GM19099 (cell line): ENCODE measurements at regions not wholly inside any gene's neighbourhood (a gene's known extent, or its start where the extent isn't known, plus 50 kb on each side); places are given as distances from the start of the nearest gene placed in this dataset.

Source experiments
- POLR2A ChIP-seq: IDR thresholded peaks from 3 replicates; pipeline ENCODE4 v1.6.1; 2011; ENCODE audit warnings: low read depth; ENCODE audit not compliant: insufficient read length; ENCODE audit errors: extremely low read depth

DNA sequence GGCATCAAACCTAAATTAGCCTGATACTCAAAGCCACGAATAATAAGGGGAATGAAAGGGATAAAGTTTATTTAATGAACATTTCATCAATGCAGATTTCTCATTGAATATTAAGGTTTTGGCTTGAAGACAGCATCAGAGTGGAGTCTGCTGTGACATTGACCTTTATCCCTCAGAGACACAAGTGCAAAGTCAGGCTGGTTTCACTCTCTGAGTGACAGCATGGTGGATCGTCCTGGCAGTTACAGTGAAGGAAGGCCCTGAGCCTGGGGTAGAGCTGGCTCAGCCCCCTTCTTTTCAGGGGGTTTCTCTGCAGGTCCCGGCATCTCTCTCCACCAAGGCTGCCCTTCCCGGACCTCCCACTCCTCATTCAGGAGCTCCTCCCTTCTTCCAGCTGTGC is 503.1 kb downstream of the PREX1 start:
- no peak for TF ChIP-seq POLR2A

DNA sequence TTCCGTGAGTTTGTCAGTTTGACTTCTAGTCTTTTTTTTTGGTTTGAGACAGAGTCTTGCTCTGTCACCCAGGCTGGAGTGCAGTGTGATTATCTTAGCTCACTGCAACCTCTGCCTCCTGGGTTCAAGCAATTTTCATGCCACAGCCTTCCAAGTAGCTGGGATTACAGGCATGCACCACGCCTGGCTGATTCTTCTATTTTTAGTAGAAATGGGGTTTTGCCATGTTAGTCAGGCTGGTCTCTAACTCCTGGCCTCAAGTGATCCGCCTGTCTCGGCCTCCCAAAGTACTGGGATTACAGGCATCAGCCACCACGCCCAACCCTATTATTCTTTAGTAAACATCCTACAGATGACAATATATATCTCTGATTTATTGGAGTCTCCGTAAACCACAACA is 506.5 kb downstream of the PREX1 start:
- no peak for TF ChIP-seq POLR2A

DNA sequence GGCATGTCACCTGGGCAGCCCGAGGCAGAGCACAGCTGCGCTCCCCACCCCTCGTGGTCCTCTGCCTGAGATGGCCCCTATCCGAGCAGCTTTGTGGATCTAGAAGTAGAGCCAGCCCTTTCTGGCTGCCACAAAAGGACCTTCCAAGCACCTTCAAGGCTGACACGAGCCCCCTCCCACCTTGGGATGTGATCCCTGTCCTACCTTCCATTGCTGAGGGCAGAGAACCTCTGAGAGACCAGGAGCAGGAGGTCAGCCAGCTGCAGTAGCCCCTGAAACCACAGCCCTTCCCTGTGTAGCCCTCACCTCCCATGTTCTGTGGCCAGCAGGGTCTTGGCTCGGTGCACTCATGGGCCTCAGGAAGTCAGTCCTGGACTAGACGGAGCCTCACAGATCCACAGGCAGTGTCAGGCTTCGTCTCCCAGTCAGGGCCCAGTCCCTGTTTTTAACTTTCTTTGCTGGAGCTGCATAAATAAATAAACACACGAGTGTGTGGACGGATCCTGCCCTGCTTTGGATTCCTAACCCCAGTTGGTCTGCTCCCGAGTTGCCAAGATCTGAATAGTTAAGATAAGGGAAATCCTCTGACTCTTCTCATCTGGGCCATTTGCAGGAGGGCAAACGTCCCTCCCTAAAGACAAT is 507.7 kb downstream of the PREX1 start:
- no peak for TF ChIP-seq POLR2A

DNA sequence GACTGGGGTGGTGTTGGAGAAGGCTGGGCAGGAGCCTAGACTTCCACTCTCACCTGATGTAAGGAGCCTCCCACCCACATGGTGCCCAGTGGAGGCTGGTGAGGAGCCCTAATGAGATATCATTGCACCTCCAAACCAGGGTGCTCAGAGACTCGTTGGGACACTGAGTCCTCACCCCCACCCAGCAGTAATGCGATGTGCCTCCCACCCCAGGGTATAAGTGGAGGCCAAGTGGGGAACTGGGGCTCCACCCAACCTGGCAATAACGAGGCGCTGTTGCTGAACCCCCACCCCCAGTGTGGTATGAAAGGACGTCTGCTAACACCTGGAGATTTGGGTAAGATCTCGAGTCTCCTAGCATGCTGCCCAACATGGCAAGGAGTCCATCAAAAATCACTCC is 510.2 kb downstream of the PREX1 start:
- no peak for TF ChIP-seq POLR2A

DNA sequence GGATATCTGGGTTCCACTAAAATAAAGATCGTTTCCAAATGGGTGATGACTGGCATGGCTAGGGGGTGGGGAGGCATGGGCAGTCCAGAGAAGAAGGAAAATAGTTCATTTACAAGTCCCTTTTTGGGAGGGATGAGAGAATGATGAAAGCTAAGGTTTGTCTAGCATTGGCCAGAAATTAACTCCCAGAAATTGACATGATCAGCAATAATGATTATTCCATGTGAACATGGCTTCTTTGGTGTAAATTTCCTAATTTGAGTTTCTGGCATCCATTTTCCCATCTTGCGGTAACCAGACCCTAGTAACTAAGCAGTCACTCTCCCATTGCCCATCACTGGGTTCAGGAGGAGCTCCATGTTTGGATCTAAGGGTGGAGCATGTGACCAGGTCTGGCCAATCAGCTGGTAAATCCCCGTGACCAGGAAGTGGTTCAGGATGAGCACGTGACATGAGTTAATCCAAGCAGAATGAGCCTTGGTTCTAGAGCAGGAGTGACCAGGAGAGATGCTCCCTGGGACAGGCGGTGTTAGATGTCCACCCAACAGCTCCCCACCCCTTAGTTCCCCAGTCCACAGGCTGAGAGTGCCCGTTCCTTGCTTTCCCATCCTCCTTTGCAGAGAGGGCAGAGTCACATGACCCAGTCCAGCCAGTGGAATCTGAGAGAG is 512.7 kb downstream of the PREX1 start:
- no peak for TF ChIP-seq POLR2A

DNA sequence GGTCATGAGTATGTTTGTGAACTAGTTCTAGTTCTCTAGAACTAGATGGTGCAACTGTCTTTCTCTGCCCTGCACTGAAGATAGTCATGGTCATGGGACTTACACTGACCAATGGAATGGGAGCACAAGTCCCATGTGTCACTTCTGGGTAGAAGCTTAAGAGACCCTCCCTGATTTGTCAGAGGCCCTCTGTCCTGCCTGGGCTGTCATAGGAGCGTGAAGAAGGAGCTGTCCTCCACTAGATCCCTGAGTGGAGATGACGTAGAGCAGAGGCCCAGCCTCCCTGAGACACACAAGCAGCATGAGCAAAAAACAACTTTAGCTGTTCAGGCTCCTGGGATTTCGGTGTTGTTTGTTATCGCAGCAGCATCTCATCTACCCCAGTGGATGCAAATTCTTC is 514.5 kb downstream of the PREX1 start:
- no peak for TF ChIP-seq POLR2A

DNA sequence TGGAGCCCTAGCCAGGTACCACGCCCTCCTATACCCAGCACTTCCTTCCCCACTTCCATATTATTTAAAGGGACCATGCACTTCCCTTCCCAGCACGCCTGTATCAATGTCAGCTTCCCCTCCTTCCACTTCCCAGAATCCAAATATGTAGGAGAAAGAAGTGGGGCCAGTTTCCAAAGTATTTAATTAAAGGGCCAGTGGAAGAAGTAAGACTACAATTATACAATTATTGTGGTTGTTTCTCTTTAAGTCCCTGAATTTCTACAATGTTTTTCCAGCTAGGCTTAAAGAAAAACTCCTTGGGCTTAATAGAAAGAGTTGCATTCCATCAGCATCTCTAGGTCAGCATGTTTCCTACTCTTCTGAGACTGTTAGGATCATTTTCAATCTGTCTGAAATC is 515.8 kb downstream of the PREX1 start:
- TF ChIP-seq POLR2A, result no peak

DNA sequence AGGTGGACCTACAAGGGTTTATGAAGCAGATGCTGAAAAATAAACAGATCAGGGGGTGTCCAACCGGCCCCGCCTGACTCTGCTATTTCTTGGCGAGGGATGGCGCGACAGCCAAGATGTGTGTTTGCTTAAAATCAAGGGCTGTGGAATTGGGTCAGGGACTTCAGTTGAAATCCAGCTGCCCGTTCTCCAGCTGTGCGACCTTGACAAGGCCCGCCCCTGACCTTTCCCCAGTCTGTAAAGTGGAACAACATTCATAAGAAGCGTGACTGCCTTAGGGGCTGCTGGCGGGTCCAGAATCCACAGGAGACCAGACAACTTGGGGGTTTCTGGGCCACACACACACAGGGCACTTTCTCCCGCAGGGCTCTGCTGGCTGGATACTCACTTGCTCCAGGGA is 517.5 kb downstream of the PREX1 start:
- no peak for TF ChIP-seq POLR2A

DNA sequence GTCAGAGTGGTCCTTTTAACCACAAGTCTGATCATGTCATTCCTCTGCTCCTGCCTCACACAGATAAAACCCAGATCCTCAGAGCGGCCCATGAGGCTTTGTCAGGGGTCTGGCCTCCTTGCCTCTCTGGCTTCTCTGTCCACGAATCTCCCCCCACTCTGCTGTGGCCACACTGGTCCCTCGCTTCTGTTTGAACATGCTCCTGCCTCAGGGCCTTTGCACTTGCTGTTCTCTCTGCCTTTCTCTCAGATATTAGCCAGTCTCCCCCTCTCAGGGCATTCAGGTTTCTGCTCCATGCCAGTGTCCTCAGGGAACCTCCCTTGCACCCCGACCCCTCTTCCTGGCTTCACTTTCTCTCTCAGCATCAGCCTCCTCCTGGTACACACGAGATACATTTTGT is 518.5 kb downstream of the PREX1 start:
- TF ChIP-seq POLR2A, result no peak

DNA sequence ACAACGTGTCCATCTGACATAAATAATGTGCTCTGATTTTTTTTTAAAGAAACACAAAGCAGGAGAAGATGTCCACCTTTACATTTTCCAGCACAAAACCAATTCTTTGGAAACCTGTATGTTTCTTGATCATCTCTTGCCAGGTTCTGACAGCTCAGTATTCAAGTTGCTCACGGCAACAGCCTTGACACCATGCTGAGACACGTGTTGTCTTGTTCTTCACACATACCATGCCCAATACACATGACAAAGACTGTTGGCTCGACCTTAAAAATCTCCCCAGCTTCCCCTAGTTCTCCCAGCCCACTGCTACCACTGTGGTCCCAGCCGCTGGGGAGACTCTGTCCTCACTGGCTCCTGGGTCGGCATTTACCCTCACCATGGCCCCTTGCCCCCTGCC is 518.9 kb downstream of the PREX1 start:
- no peak for TF ChIP-seq POLR2A

DNA sequence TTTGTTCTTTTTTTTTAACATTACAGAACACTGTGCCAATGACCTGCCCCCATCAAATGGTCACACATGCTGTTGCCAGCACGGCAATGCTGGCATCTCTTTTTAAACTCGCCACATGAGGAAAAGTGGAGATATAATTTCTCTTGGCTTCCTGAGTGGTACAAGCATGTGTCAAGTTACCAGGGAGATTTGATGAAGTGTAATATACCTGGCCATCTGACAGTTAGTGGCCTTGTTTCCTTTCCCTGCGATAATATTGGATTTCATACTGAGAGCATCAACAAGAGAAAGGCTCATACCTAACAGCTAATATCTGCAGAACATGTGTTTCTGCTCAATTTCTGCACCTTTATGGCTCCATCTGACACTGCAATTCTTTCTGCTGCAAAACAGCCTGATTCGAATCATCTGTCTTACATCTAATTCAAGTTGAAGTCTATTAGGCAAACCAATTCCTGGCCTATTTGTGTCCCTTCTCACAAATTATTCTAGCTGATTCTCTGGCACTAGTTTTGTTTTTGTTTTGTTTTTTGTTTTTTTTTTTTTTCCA is 519.5 kb downstream of the PREX1 start:
- no peak for TF ChIP-seq POLR2A

DNA sequence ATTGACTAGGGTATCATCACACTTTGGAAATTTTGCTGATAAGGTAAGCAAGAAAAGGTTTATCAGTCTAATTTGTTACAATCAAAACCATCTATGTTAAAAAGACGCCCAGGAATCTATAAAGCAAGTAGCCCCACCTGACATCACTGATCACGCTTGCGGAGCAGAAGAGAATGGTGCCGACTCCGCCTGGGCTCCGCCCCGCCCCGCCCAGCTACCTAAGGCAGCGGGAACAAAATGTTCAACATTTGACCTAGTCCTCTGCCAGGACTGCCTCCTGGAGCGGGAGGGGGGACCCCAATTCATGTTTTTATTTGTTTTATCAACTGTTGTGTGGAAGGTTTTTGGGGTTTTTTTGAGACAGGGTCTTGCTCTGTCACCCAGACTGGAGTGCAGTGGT is 520.5 kb downstream of the PREX1 start:
- no peak for TF ChIP-seq POLR2A

DNA sequence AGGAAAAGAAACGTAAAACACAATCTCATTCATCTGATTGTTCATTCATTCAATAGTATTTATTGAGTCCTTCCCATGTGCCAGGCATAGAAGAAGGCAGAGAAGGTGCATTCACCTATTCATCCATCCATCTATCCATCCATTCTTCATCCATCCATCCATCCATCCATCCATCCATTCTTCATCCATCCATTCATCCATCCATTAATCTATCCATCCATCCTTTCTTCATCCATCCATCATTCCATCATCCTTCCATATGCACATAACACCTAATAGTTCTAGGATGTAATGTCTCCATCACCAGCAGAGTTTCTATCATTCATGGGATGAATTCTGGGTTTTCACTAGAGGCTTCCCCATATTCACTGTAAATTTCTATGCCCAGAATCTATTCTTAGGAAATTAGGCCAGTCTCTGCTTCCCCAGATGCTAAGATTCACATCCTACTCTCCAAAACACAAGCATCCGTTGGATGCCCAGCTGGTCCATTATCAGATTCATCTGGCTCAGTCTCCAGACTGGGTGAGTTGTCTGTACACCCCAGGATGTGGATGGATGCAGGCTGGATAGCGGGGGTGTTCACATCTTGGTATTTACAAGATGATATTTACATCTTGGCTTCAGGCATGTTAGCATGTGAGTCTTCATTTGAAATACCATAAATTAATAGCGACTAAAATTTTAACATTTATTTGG is 517.7 kb upstream of the SULF2 start:
- TF ChIP-seq POLR2A, result no peak

DNA sequence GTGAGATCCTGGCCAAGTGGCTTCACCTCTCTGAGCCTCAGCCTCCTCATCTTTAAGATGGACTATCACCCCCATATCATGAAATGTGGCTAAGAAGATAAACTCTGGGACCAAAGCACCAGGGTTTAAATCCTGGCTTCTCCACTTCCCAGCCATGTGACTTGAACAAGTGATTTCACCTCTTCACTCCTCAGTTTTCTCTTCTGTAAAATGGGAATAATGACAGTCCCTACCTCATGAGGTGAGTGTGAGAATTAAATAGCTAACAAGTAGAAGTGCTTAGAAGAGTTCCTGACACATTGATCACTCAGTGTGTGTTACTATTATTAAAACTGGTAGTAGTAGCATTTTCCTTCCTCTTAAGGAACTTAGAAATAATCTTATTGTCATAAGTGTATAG is 516.9 kb upstream of the SULF2 start:
- TF ChIP-seq POLR2A, result no peak

DNA sequence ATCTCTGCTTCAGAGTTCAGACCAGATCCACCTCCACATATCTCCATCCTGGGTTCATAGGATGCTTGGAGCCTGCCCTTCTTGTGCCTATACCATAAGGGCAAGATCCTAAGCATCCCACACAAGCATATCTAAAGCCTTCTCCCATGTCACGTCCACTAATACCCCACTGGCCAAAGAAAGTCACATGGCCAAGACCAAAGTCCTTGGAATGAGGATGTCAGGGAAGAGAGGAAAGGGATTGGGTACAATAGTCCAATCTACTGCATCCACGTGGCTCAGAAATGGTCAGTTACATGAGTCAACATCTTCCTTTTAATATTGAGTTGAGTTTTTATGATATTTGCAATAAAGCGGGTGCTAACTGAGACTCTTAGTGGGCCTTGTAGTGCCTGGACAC is 515.9 kb upstream of the SULF2 start:
- no peak for TF ChIP-seq POLR2A

DNA sequence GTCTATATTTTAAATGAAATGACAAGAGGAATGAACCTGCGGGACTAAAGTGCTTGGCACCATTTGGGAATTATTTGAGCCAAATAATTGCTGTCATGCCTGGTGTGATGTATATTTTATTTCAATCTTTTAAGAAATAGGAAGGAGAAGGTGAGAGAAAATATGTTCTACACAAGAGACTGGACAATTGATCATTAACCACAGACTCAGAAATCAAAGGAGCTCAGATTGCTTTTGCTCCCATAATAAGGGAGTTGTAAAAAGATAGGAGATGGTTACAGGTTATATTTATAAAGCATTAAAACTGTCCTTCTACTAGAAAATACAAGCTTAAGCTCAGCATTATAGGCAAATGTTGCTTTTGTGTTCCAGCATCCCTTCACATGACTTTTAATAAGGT is 515.2 kb upstream of the SULF2 start:
- TF ChIP-seq POLR2A, result no peak
